ENCODE measurements at regions not wholly inside any gene's neighbourhood (a gene's known extent, or its start where the extent isn't known, plus 50 kb on each side); places are given as distances from the start of the nearest gene placed in this dataset.
A peak's percentile ranks its signal among the peaks of the same experiment; 100 is the strongest.

DNA sequence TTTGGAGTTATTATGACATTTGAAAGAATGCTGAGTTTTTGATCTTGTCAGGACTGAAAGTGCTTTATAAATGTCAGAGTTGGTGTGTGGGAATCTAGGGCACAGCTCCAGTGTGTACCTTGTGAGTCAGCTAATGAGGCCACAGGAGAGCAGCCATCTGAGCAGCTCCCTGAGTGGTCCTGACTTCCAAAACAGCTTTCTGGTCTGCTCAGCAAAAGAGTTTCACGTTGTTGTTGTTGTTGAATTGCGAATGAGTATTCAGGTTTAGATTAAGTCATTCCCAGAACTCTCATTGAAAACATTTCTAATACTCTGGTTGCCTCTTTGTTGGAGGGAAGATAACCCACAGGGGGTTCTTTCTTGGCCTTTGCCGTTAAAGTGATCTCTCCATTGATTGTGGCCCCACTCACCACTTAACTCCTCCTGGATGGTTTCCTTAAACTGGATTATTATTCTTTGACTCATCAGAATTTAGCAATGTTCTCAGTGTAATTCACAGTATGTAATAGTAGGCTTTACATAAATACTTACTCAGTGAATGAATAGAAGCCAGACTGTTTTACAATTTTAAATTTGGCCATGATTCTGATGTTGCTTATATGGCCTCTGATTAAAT lies 125.1 kb upstream of the SGCD start (continued):
- TF ChIP-seq MAFK (IDR thresholded peaks at IDR 0.05; ENCODE audit: low read depth, low read length): peak; percentile 17; the same call in 1 of the 2 replicates

DNA sequence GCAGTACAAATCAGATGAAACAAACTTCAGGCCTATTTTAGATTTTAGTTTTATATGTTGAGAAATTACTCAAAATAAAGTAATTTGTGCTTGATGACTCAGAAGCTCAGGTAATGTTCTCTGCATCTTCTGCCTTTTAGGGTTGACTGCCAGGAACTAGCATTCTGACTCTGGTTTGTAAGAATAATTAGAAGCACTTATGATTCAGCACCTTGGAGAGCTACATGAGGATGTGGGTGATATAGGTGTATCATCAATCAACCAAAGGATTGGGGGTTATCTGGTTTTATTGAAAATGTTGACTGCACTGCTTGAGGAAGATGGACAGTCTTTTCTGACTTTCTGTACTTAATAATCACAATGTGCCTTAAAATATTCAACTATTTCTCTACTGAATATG lies 118.7 kb upstream of the SGCD start:
- H3K4ac ChIP-seq (ENCODE audit: low read depth, low read length): no peak overlapping the region
- ATAC-seq (ENCODE audit: low read depth): no peak
- no peak overlapping the region for H2AK9ac ChIP-seq (replicated peaks; ENCODE audit: low read depth, low read length, poor library complexity)
- no peak overlapping the region for H2AK5ac ChIP-seq (ENCODE audit: low read depth, low read length)
- TF ChIP-seq CHD1 (IDR thresholded peaks at IDR 0.05; ENCODE audit: low read depth, low read length) (no peak), MAFK (IDR thresholded peaks at IDR 0.05; ENCODE audit: low read depth, low read length) (no peak), FOS (IDR thresholded peaks at IDR 0.05; ENCODE audit: low read depth, low read length) (no peak), MXI1 (IDR thresholded peaks at IDR 0.05; ENCODE audit: borderline replicate concordance, low read depth, low read length) (no peak), CEBPB (IDR thresholded peaks at IDR 0.05; ENCODE audit: low read depth, low read length) (no peak), BHLHE40 (IDR thresholded peaks at IDR 0.05; ENCODE audit: low read depth, low read length) (no peak), MAZ (IDR thresholded peaks at IDR 0.05; ENCODE audit: borderline replicate concordance, low read depth, low read length) (no peak), NFE2L2 (IDR thresholded peaks at IDR 0.05; ENCODE audit: low read depth, low read length) (no peak)
- TF ChIP-seq, protein P1, sequence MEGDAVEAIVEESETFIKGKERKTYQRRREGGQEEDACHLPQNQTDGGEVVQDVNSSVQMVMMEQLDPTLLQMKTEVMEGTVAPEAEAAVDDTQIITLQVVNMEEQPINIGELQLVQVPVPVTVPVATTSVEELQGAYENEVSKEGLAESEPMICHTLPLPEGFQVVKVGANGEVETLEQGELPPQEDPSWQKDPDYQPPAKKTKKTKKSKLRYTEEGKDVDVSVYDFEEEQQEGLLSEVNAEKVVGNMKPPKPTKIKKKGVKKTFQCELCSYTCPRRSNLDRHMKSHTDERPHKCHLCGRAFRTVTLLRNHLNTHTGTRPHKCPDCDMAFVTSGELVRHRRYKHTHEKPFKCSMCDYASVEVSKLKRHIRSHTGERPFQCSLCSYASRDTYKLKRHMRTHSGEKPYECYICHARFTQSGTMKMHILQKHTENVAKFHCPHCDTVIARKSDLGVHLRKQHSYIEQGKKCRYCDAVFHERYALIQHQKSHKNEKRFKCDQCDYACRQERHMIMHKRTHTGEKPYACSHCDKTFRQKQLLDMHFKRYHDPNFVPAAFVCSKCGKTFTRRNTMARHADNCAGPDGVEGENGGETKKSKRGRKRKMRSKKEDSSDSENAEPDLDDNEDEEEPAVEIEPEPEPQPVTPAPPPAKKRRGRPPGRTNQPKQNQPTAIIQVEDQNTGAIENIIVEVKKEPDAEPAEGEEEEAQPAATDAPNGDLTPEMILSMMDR (conservative IDR thresholded peaks at IDR 0.05; ENCODE audit: low read depth, low read length): no peak
- TF ChIP-seq, protein P2, sequence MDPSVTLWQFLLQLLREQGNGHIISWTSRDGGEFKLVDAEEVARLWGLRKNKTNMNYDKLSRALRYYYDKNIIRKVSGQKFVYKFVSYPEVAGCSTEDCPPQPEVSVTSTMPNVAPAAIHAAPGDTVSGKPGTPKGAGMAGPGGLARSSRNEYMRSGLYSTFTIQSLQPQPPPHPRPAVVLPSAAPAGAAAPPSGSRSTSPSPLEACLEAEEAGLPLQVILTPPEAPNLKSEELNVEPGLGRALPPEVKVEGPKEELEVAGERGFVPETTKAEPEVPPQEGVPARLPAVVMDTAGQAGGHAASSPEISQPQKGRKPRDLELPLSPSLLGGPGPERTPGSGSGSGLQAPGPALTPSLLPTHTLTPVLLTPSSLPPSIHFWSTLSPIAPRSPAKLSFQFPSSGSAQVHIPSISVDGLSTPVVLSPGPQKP (IDR thresholded peaks at IDR 0.05; ENCODE audit: borderline replicate concordance, low read depth, low read length): no peak
- TF ChIP-seq, protein P3, sequence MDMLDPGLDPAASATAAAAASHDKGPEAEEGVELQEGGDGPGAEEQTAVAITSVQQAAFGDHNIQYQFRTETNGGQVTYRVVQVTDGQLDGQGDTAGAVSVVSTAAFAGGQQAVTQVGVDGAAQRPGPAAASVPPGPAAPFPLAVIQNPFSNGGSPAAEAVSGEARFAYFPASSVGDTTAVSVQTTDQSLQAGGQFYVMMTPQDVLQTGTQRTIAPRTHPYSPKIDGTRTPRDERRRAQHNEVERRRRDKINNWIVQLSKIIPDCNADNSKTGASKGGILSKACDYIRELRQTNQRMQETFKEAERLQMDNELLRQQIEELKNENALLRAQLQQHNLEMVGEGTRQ (IDR thresholded peaks at IDR 0.05; ENCODE audit: low read depth, low read length): no peak
- H3K4me3 ChIP-seq (ENCODE audit: insufficient read depth, low read depth, low read length): no peak overlapping the region
- H3K36me3 ChIP-seq (ENCODE audit: control insufficient read depth, insufficient read depth, low read length): no peaks in the 10 kb centered on the region
- no peak overlapping the region for H4K91ac ChIP-seq (ENCODE audit: insufficient read depth, low read depth, low read length)
- H2BK120ac ChIP-seq (ENCODE audit: low read depth, low read length): no peak overlapping the region
- no peaks in the 10 kb centered on the region for H3K4me1 ChIP-seq (ENCODE audit: control insufficient read depth, insufficient read depth, low read length)
- DNase-seq: peak; percentile 33
- H2AFZ ChIP-seq (replicated peaks; ENCODE audit: low read length, poor library complexity): no peak overlapping the region
- H3K27me3 ChIP-seq (ENCODE audit: control insufficient read depth, insufficient read depth, low read length): no peaks in the 10 kb centered on the region
- H2BK15ac ChIP-seq (ENCODE audit: low read depth, low read length): no peak overlapping the region
- no peak overlapping the region for H2BK5ac ChIP-seq (ENCODE audit: low read depth, low read length, poor library complexity, severe bottlenecking)
- H3K14ac ChIP-seq (replicated peaks; ENCODE audit: low read depth, low read length): no peak overlapping the region
- H3K9me3 ChIP-seq (ENCODE audit: control insufficient read depth, insufficient read depth, low read length): 0 out of 2 replicates have a peak, but pooled peaks cover 3% of the 10 kb centered on the region
- POLR2A ChIA-PET (ENCODE audit: unreplicated experiment): no interaction called here
- BruUV-seq (replicated peaks): no TSS peak
- H3K79me1 ChIP-seq (ENCODE audit: low read depth in 1 of 2, low read length in 2 of 2): no peaks in the 10 kb centered on the region
- no peak overlapping the region for H3K18ac ChIP-seq (ENCODE audit: low read depth, low read length)
- no peak overlapping the region for H3K23ac ChIP-seq (ENCODE audit: low read depth, low read length)
- in situ Hi-C loops (cut with MboI; ENCODE audit: low sequenced_read_pairs) (no loop called here), intact Hi-C loops (cut with micrococcal nuclease) (loop anchor here (10.0 kb wide), 1 partner anchor 107 kb away; no protein-coding TSS in a partner anchor), dilution Hi-C loops (cut with HindIII; ENCODE audit: low sequenced_read_pairs, unreplicated experiment) (no loop called here)
- CTCF ChIA-PET: no interaction called here
- no peak overlapping the region for H4K5ac ChIP-seq (ENCODE audit: low read depth, low read length)
- H3K27ac ChIP-seq (ENCODE audit: insufficient read depth, low read length): no peak overlapping the region
- H2BK20ac ChIP-seq (ENCODE audit: low read depth, low read length): no peak overlapping the region
- H4K20me1 ChIP-seq (ENCODE audit: insufficient read depth, low read length): no peaks in the 10 kb centered on the region
- no peaks in the 10 kb centered on the region for H3K9me1 ChIP-seq (ENCODE audit: insufficient read depth, low read length)
- no peak overlapping the region for H3K9ac ChIP-seq (ENCODE audit: low read depth, low read length)
- H3K56ac ChIP-seq (ENCODE audit: extremely low read depth, insufficient read depth, low read length): no peak overlapping the region
- no peak overlapping the region for H3K4me2 ChIP-seq (ENCODE audit: low read depth, low read length)
- H4K8ac ChIP-seq (ENCODE audit: low read depth in 2 of 2, low read length in 2 of 2): no peak overlapping the region
